RPMI7951 (cell line): ENCODE measurements at regions not wholly inside any gene's neighbourhood (a gene's known extent, or its start where the extent isn't known, plus 50 kb on each side); places are given as distances from the start of the nearest gene placed in this dataset.

ENCODE experiments used
- DNase-seq: peaks from one replicate; pipeline ENCODE4 v3.0.0-alpha.2; 2012; ENCODE audit warnings: low read depth

DNA sequence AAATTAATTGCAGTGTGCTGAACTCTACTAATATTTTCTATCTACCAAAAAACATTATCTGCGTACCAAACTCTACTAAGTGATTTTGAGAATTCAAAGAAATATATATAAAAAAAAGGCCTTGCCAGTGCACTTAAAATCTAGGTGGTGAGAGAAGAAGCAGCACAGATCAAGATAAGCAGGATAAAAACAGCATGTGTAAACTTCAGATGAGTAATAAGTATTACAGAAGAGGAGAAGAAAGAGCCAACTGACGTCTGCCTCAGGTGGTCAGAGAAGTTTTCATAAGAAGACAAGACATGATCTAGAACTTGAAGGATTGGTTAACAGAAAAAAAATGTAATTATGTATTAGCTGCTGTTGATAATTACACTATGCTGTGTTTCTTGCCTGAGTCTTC, 166.4 kb downstream of the DUSP6 start:
- no peak for DNase-seq

DNA sequence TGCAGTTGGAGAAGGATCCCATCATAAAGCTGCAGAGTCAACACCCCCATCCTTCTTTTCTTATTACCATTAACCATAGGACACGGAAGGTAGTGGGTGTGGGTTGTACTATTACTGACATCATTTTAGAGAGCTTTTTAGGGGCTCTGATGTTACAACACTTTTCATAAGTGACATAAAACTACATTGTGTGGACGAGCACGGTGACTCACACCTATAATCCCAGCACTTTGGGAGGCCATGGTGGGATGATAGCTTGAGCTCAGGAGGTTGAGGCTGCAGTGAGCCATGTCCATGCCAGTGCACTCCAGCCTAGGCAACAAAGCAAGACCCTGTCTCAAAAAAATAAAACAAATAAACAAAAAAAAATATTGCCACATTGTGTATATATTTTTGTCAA, 167.1 kb downstream of the DUSP6 start:
- no peak for DNase-seq

- DNase-seq, result no peak
These were observed 168.3 kb downstream of the DUSP6 start for GRCh38 chr12:89183985-89184435.

DNA sequence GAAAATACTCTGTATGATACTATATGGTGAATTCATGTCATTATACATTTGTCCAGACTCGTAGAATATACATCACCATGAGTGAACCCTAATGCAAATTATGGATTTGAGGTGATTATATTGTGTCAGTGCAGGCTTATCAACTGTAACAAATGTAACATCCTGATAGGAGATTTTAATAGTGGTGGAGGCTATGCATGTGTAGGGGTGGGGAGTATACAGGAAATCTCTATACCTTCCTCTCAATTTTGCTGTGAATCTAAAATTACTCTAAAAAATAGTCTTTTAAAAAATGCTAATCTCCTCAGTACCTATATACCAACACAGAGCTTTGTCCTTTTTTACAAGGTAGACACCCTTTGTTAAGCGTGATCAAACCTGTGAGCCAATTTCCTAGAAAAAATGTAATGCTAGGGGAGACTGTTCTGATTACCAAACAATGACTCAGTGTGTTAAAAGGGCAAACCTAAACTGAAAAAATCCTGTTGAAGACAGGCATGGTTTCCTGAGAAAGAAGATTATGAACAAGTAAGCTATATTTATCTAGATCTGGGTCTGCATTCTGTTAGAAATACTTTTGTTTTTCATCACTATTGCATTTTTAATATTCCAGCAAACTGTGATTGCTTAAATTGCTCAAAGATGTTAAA, 170.9 kb downstream of the DUSP6 start:
- peak; percentile 51 for DNase-seq

DNA sequence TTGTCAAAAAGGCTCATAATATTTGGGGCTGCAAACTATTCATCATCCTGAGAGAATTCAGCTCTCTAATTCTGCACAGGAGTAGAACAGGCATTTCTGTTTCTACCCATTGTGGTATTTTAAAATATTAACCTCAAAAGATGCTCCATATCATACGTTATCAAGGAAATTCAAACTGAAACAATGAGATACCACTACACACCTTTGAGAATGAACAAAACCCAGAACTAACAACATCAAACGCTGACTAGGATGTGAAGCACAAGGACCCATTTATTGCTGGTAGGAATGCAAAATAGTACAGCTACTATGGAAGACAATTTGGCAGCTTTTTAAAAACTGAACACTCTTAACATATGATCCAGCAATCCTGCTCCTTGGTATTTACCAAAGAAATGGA, 171.8 kb downstream of the DUSP6 start:
- no peak for DNase-seq

- peak; percentile 87 for DNase-seq
These were observed 172.3 kb downstream of the DUSP6 start for GRCh38 chr12:89179983-89180382.

GRCh38 chr12:89179245-89179644, 173.1 kb downstream of the DUSP6 start:
- DNase-seq, result no peak

GRCh38 chr12:89177802-89178395, 174.4 kb downstream of the DUSP6 start:
- no peak for DNase-seq

DNA sequence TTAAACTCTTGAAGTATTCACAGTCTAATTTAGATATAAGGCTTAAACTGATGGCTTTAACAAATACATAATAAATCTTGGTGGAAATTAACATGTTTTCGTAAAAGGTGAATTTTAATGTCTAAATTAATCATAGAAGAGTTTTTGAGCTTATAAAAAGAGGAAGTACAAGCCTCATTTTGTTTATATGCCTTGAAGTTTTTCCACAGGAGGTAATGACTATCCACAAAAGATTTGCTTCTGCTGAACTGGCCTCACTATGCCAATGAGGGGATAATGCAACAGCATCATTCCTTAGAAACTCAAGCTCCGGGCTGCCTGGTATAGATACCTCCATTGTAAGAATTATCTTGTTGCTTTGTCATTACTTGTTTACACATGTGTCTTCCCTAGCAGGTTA, 175.6 kb downstream of the DUSP6 start:
- DNase-seq, result no peak

- DNase-seq, result no peak
These were observed 178.6 kb downstream of the DUSP6 start for GRCh38 chr12:89173678-89174077.

- DNase-seq, result no peak
These were observed 179.2 kb downstream of the DUSP6 start for GRCh38 chr12:89173096-89173495.

GRCh38 chr12:89172224-89172623, 180.1 kb downstream of the DUSP6 start:
- no peak for DNase-seq

GRCh38 chr12:89169321-89169720, 183.0 kb downstream of the DUSP6 start:
- DNase-seq, result no peak

- DNase-seq, result no peak
These were observed 184.3 kb downstream of the DUSP6 start for GRCh38 chr12:89167986-89168385.

DNA sequence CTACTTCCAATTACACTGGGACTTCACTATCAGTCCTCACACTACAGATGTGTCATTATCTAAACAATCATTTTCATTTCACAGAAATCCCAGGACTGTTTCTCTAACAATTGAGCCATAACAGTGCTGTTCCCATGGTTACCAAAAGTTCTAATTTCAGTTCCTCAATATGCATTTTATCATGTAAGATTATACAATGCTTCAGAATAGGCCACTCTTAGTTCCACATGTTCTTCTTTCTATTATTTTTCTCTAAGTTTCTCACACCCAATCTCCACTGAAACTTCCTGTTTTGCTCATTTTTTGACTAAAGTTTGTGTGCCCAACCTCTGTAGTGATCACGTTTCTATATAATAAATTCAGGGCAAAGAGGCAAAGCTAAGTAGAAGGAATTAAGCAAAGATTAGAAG, 185.8 kb downstream of the DUSP6 start:
- peak; percentile 52 for DNase-seq

GRCh38 chr12:89166121-89166520, 186.2 kb downstream of the DUSP6 start:
- DNase-seq, result no peak

GRCh38 chr12:89165703-89166102, 186.6 kb downstream of the DUSP6 start:
- DNase-seq, result no peak

DNA sequence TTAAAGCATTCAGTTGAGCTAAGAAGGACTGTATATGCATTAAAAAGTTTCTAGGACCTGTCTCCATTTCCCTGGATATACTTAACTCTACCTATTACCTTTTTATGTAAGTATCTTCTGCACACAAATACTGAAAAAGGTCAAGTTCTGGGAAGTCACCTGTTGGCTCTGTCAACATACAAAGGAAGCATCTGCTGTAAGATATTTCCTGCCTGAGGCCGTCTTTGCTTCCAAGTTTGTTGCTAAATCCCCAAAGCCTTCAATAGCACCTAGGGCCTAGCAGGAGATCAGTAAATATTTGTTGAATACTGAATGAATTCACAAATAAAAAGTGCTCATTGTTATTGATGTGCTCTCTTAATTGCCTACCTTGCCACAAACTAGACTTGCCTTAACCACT, 188.4 kb downstream of the DUSP6 start:
- DNase-seq, result no peak

- DNase-seq, result peak; percentile 98
These were observed 189.6 kb downstream of the DUSP6 start for GRCh38 chr12:89162589-89163261.

GRCh38 chr12:89161557-89161956, 190.7 kb downstream of the DUSP6 start:
- no peak for DNase-seq

DNA sequence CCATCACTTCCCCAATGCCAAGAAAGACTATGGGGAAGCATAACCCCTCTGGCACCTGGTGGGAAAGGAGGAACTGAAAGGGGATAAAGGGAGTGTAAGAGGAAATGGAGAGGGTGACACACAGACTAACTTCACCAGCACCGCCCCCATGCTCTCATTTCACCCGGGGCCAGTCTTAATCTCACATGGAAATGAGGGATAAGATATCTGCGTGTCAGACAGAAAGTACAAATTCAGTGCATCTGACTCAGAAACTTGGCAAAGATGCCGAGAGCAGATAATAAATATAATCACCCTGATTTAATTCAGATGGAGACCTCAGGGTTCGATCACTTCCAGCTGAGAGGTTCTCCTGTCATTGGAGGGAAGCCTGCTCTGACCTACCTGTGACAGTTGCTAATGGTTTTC, 191.6 kb downstream of the DUSP6 start:
- peak; percentile 94 for DNase-seq

- no peak for DNase-seq
These were observed 194.9 kb downstream of the DUSP6 start for GRCh38 chr12:89157413-89157812.

DNA sequence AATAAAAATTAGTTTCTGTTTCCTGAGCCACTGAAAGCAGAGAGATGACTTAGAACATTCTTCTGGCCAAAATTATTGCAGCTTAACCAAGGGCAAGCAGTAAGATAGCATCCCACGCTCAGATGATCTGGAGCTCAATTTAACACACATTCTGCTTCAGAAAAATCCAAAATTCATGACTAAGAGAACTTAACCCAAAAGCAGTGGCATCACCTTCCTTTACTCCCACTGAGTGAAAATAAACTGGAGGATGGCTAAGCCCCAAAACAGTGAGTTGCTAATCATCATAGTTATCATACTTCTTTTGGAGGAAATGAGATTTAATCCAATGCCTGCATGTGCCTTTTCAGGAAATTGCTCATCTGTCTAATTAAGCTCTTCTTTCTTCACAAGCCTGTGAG, 195.4 kb downstream of the DUSP6 start:
- peak; percentile 62 for DNase-seq
